ENCODE measurements at regions not wholly inside any gene's neighbourhood (a gene's known extent, or its start where the extent isn't known, plus 50 kb on each side); places are given as distances from the start of the nearest gene placed in this dataset.
A peak's percentile ranks its signal among the peaks of the same experiment; 100 is the strongest.
"Not testable (repeated sequence)": the region's sequence is repeated elsewhere in the genome, so short reads cannot be mapped to it uniquely, and the experiment has no call there.

DNA sequence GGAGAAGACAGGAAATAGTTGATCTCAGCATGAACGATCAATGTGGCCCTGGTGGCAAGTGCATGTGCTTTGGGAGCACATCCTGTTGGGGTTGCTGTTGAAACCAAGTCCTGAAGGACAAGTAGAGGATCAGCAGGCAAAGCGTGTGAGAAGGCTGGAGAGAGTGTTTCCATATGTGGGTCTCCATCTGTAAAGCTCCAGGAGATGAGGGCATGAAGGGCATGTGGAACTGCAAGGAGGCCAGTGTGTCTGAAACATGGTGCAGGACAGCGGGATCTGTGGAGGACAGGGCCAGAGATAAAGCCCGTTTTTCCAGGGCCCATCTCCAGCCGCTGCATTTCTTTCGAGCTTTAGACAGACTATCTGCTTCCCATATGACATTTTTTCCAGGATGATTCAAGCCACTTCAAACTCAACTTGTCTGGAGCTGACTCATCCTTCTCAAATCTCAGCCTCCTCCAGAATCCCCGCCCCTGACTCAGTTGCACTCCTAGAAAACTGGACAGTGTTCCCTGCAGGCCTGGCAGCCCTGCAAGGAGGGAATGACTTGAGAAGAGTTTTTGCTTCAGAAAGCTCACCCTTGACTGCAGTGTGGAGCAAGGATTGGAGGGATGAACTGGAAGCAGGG, 226.1 kb downstream of the VAPA start:
- peak; percentile 30 for DNase-seq (ENCODE audit: low read depth)

DNA sequence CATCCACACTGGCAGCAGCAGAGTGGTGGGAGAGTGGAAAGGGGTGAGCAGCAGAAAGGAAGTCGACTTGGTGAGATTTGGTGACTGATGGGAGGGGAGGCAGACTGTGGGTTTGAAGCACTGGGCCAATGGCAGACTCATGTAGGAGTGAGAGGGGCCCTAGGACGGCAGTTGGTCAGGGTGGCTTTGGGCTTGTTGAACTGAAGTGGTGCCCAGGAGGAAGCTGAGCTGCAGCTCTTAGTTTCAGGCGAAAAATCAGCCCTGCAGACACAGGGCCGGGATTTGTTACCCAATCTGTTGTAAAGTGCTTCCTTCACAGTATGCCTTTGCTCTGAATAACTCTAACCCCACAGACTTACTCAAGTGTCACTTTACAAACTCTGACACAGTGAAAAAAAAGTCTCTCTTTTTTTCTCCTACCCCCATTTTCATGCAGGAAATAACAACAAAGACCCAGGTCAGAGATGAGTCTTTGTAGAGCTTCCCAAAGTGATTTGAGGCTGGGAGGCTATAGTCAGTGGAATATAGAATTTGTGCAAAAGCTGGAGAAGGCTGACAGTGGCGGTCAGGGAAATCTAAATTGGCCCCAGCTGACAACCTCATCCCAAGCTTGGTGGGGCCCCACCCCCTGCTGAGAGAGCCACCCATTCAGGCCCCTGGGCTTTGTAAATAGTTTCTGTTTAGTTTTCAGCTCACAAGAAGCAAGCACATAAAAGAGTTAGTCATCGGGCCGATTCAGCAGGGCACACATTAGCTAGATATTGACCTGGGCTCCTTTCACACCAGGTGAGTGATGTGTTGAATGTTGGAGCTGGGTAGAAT, 226.9 kb downstream of the VAPA start:
- DNase-seq (ENCODE audit: low read depth) = no peak

DNA sequence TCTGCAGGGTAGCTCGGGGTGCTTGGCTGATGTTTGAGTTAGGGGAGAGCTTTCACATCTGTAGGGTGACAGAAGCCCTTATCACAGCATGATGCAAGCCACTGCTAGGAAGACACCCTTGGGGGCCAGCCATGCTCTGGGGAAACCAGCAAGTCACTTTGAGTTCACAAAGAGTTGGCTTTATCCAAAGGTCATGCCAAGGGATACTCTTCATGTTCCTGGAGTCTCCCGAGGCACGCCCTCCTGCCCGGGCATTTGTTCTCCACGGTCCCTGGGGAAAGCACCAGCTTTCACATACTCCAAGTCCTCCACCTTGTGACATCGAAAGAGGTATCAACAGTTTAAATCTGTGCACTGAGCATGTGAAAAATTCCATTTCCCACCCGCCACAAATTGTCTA, 227.7 kb downstream of the VAPA start:
- DNase-seq (ENCODE audit: low read depth) = peak; percentile 27

DNA sequence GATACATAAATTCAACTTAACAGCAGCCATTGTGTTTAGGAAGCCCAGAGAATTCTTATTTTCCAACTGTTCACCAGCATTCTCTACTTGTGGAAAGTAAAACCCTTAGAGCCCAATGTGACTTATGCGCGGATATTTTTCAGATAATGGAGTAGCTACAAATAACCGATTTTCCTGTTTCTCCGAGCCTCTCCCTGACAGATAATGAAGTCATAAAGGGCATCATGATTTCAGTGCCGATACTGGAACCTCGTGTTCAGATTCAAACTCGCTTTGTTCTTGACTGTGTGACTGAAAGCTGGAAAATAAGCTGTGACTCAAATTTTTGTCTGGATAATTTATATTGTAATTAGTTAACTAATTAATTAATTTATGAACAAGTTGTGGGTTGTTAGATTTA, 228.2 kb downstream of the VAPA start:
- no peak for DNase-seq (ENCODE audit: low read depth)

DNA sequence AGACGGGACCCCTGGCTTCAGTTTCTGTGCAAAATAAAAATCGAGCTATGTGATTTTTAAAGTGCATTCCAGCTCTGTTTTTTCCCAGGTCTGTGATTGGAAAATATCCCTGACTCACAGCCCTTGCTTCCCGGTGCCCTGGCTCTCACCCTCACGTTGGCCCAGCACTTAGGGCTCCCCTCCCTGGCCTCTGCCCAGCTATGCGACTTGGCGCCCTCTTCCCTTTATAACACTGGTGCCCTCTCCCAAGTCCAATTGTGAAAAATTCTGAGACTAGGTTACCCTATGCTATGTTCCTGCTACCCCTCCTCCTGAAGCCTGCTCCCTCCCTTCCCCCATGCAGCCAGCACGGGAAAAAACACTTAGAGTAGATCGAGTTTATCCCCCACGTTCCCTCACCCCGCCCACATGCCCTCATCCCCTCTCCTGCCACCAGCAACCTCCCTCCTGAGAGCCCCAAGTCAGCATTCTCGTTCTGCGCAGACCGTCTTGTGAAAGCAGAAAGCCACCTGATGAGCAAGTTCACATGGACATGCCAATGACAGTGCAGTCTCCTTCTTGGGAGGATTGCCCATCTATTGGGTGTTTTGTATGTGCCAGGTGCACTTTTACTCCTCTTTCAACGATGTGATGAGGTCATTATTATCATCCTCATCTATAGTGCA, 228.8 kb downstream of the VAPA start:
- peak; percentile 49 for DNase-seq (ENCODE audit: low read depth)

DNA sequence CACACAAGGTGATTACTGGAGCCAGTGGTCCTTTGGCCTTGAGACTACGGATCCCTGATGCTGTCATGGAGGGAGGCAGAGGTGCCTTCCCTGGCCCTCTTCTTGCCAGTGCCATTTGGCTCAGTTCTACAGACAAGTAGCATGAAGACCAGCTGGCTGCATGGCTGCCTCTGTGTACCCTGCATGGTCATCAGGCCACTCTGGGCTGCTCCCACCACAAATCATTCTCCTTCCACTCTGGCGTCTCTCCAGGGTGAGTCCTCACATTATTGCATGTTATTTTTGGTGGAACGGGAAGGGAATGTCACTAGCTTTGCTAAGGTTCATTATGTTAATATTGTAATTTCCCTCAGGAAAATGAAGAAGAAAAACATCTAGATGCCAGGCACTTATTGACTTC, 229.8 kb downstream of the VAPA start:
- DNase-seq (ENCODE audit: low read depth) = no peak

DNA sequence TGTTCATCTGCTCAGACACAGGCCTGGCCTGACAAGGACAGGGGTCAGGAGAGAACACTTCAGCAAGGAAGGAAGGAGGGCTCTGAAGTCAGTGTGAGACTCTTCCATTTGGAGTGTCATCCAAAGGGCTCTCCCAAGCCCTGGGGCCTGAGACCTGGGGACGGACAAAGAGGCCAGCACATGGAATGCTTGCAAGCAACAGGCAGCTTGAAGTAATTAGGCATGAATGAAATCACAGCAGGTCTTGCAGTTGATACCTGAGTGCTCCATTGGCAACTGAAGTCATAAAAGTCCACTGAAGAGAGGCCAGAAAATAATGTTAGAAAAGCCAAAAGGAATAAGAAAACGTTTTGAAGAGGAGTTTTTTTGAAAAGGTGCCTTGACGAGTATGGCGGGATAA, 231.7 kb downstream of the VAPA start:
- no peak for DNase-seq (ENCODE audit: low read depth)

DNA sequence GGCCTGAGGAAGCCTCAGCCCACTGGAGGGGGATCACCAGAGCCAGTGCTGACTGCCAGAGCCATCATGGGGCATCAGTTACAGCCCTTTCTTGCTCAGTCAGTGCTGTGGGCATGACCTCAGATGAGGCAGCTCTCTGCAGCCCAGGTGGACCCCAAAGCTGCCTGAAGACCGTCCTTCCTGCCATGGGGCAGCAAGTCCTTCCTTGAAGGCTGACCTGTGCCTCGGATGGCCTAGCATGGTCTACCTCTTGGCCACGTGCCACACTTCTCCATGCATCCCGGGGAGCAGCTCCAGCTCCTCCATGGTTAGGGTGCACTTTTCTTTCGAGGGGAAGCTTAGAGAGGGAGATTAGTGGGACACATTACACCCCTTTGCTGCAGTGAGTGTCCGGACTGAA, 233.4 kb downstream of the VAPA start:
- DNase-seq (ENCODE audit: low read depth) = no peak

DNA sequence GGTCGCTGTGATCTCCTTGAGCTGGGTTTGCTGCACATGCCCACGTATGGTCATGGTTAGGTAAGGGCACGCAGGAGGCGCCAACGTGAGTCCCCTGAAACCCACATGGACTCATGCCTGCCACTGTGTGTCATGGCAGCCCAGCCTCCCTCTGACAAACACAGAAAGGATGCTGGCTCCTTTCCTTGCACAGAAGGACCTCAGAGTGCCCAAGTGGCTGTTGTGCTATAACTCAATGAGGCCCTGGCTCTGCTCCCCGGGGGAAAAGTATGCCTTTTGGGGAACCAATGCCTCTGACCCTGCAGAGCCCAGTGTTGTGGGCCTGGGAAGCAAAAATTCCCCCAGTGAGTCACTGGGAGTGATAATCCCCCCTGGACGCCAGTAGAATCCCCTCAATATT, 233.9 kb downstream of the VAPA start:
- no peak for DNase-seq (ENCODE audit: low read depth)

DNA sequence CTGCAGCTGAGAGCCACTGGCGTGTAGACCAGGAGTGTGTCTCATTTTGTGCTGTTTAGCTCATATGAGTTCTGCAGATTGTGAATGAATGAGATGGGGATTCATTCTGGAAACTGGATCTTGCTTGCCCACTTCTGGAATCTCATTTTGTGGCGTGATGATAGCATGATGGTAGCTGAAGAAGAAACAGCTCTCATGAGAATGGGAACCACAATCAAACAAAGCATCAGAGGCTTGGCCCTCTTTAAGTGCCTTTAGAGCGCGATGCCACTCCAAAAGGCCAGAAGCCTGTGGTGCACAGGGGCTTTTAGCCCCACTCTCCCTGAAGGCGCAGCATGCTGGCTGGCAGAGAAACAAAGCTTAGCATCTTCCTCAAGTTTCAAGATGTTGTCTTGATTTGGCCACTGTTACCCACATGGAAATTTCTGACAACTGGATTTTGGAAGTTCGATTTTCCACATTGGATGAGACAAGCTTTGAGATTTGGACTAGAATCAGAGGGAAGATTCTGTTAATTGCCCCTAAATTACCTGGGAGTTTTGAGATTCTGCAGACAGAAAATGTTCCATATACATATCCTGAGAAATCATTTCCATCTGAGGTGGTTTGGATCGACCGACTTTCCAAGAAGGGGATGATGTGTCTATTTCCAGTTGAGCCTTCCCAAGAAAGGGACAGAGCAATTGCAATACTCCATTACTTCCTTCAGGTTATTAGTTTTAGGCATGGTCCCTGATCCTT, 234.5 kb downstream of the VAPA start:
- DNase-seq (ENCODE audit: low read depth) = no peak

DNA sequence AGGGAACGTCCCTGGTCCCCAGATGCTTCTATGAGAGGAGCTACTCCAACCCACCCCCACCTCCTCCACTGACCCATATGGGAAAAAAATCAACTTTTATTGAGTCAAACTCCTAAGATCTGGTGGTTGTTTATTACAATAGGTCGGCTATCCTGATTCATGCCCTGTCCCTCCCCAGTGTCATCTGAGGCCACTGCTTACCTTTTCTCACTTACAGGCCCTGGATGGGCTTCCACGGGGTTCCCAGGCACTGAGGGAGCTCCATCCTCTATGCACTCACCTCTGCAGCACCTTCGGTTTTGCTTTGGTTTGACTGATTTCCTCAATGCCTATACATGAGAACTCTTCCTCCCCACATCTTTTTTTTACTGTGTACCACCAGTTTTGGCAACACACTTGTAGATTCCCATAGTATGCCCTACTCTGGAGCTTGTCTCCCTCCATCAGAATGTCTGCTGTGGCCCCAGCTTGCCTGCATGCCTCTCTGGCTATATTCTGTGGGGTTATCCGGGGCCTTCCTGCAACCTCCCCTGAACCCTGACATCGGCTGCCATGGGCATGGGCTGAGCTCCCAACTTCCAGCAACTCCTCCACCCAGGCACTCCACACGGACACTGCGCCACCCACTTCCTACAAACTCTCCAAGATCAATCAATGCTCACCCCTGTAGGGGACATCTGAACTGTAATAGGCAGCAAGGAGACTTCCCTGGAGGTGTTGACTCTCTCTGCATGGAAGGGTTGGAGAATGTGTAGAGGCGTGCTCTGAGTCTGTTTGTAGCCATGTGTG, 236.1 kb downstream of the VAPA start:
- DNase-seq (ENCODE audit: low read depth) = no peak

DNA sequence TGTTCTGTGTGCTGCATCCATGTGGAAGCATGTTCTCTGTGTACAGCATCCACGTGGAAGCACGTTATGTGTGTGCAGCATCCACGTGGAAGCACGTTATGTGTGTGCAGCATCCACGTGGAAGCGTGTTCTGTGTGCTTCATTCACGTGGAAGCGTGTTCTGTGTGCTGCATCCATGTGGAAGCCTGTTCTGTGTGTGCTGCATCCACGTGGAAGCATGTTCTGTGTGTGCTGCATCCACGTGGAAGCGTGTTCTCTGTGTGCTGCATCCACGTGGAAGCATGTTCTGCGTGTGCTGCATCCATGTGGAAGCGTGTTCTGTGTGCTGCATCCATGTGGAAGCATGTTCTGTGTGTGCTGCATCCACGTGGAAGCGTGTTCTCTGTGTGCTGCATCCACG, 236.8 kb downstream of the VAPA start:
- DNase-seq (ENCODE audit: low read depth) = not testable (repeated sequence)

DNA sequence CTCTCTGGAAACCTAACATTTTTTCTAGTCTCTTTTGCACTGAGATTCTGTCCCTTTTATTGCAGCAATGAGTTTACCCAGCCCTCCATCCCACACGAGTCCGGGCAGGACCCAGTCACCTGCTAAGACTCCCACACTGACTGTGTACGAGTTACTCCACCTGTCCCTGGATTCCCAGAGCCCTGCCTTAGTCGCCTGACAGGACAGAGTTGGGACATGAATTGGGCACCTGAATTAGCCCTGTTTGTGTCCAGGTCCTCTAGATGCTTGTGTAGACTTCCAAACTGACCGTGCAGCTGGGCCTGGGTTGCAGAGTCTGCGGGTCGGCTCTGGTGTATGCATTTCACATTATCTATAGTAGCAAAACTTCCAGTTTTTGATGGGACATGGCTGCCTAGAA, 238.7 kb downstream of the VAPA start:
- no peak for DNase-seq (ENCODE audit: low read depth)

DNA sequence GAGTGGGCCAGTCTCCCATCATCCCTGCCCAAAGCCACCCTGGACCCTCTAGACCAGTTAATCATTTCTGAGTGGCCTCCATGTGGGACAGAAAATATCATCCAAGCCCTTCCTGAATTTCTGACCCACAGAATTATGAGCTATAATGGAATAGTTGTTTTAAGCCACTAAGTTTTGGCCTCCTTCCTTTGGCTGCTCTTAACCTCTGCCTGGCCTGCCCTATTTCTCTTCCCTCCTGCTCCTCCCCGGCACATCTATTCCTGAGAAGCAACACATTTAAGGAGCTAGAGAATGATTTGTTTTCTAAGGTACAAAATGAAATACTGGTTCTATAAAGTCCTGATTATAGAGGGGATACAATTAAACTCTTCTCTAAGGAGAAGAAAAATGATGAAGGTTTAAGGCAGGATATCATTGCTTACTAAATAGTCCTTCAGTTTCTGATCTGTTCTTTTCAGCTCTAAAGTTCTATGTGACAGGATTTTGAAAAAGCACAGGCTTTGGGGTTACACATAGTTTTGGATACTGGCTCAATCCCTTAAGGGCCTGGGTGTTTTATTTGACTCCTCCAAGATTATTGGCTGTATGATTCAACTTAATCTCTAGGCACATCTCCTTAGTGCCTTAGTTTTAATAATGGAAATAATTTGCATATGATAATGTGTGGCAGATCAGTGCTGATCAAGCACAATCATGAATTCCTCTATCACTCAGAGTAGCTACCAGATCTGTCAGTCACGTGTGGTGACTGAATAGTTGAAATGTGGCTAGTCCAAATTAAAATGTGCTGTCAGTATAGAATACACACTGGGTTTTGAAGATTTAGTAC, 240.3 kb downstream of the VAPA start:
- no peak for DNase-seq (ENCODE audit: low read depth)

DNA sequence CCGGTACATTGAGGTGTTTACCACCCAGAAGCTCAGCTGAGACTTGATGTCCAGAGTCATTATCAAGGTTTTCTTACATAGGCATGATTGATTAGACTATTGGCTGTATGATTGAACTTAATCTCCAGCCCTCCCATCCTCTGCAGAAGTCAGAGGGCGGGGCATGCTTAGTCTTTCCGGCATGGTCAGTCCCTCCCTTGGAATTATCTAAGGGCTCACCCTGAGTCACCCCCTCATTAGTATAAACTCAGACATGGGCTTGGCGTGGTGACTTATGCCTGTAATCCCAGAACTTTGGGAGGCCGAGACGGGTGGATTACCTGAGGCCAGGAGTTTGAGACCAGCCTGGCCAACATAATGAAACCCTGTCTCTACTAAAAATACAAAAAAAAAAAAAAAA, 243.9 kb downstream of the VAPA start:
- no peak for DNase-seq (ENCODE audit: low read depth)

DNA sequence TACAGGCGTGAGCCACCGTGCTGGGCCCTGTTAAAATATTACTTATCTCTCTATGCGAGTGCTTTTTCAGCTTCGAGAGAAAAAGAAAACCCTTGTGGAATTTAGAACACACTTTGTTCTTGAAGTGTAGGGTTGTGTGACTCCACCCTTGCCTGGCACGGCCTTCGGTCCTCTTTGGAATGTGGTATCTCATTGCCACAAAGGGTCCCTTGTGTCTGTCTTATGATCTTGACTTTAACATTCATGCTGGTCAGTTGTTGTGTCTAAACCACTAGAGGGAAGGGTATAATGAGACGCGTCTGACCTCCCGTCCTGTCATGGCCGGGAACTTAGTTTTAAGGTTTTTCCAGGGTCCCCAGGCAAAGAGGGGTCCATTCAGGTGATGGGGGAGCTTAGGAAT, 246.4 kb downstream of the VAPA start:
- DNase-seq (ENCODE audit: low read depth) = no peak

DNA sequence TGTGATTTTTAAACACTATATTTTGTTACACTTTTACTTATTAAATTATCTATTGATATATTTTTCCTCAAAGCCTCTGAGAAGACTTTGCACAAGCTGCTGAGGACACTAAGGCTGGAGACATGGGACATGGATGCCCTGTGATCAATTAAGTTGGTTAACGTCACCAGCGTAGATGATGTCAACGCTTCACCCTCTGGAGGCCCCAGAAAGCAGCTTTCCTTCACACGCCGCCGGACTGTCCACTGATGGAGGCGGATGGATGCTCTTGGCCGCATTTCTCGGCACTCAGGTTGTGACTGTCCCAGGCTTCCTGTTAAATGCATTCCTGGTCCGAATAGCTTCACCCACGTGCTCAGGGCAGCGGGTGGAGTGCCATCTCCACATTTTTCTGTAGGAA, 247.5 kb downstream of the VAPA start:
- no peak for DNase-seq (ENCODE audit: low read depth)

DNA sequence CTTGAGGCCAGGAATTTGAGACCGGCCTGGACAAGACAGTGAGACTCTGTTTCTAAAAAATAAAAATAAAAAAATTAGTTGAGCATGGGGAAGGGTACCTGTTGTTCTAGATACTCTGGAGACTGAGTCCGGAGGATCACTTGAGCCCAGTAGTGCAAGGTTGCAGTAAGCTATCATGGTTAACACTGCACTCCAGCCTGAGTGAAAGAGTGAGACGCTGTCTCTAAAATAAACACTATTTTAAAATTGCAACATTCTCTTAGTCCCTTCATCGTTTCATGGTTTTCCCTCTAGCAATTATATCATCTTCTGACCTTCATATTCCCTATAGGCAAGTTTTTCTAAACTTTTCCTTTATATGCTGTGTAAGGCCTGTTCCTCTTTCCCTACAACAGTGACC, 248.5 kb downstream of the VAPA start:
- DNase-seq (ENCODE audit: low read depth) = no peak

DNA sequence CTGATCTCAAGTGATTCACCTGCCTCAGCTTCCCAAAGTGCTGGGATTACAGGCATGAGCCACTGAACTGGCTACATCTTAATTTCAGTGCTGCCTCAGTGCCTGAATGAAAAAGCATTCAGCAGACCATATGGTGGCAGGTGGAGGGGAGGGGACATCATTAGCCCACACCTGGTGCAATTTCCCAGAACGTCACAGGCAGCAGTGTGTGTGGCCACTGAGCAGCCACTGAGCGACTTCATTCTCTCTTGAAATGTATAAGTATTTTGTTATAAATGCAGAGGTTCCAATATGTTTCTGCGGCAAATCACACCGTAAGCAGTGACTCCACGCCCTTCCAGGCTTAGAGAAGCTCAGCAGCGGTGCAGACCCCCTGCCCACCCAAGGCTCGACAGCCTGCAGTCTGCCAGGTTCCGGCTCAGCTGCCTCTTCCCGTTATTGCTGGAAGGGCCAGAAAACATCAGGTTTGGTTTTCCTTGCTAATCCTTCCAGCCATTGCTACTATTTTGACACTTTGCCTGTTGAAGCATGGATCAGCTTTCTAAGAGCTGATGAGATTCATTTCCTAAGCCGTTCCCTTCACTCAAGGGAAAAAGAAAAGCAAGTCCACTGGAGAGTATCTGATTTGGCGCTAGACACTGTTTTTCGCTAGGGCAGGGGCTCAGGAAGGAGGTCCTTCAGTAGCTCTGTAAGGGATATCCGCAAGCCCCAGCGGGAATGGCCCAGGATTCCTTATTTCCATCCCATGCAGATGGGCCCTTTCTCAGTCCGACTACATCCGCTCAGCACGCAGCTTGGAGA, 250.7 kb downstream of the VAPA start:
- DNase-seq (ENCODE audit: low read depth) = no peak
